HG03103 (cell line): ENCODE measurements at regions not wholly inside any gene's neighbourhood (a gene's known extent, or its start where the extent isn't known, plus 50 kb on each side); places are given as distances from the start of the nearest gene placed in this dataset.
A peak's percentile ranks its signal among the peaks of the same experiment; 100 is the strongest.
"Not testable (repeated sequence)": the region's sequence is repeated elsewhere in the genome, so short reads cannot be mapped to it uniquely, and the experiment has no call there.

Experiments
- ATAC-seq: cut with Tn5 transposase; IDR thresholded peaks from one replicate; pipeline ENCODE4 v1.9.1; 2021; ENCODE audit warnings: low read depth; ENCODE audit not compliant: unreplicated experiment

GRCh38 chrY:7588176-7588575, 676.6 kb upstream of the AMELY start:
- not testable (repeated sequence) for ATAC-seq

- ATAC-seq, result no peak
These were observed 651.0 kb upstream of the AMELY start for GRCh38 chrY:7562541-7562940.

- peak; percentile 51 for ATAC-seq
These were observed 646.1 kb upstream of the AMELY start for GRCh38 chrY:7557675-7558074.

- no peak for ATAC-seq
These were observed 643.5 kb upstream of the AMELY start for GRCh38 chrY:7555006-7555405.

- no peak for ATAC-seq
These were observed 633.5 kb upstream of the AMELY start for GRCh38 chrY:7545060-7545459.

GRCh38 chrY:7544172-7544770, 632.7 kb upstream of the AMELY start:
- no peak for ATAC-seq

- ATAC-seq, result no peak
These were observed 632.0 kb upstream of the AMELY start for GRCh38 chrY:7543506-7543905.

- no peak for ATAC-seq
These were observed 630.8 kb upstream of the AMELY start for GRCh38 chrY:7542256-7542858.

- ATAC-seq, result no peak
These were observed 617.8 kb upstream of the AMELY start for GRCh38 chrY:7529396-7529795.

GRCh38 chrY:7527568-7527967, 616.0 kb upstream of the AMELY start:
- not testable (repeated sequence) for ATAC-seq

GRCh38 chrY:7518387-7518786, 606.8 kb upstream of the AMELY start:
- no peak for ATAC-seq

GRCh38 chrY:7516268-7516667, 604.7 kb upstream of the AMELY start:
- no peak for ATAC-seq

- ATAC-seq, result no peak
These were observed 604.3 kb upstream of the AMELY start for GRCh38 chrY:7515812-7516211.

GRCh38 chrY:7502896-7503295, 591.3 kb upstream of the AMELY start:
- no peak for ATAC-seq

GRCh38 chrY:7501236-7501635, 589.7 kb upstream of the AMELY start:
- ATAC-seq, result no peak

GRCh38 chrY:7496001-7496400, 584.4 kb upstream of the AMELY start:
- no peak for ATAC-seq

GRCh38 chrY:7484455-7485285, 573.1 kb upstream of the AMELY start:
- ATAC-seq, result not testable (repeated sequence)

GRCh38 chrY:7471976-7472375, 560.4 kb upstream of the AMELY start:
- ATAC-seq, result no peak

GRCh38 chrY:7470037-7470436, 558.5 kb upstream of the AMELY start:
- ATAC-seq, result no peak

- ATAC-seq, result no peak
These were observed 557.6 kb upstream of the AMELY start for GRCh38 chrY:7468951-7469745.
